ENCODE measurements at regions not wholly inside any gene's neighbourhood (a gene's known extent, or its start where the extent isn't known, plus 50 kb on each side); places are given as distances from the start of the nearest gene placed in this dataset.

GRCh38 chr17:77444984-77445759, 304.4 kb downstream of the SEC14L1 start (continued):
- TF ChIP-seq EZH2 (IDR thresholded peaks at IDR 0.05; ENCODE audit: borderline replicate concordance, low read depth, low read length) = no peak
- no peak for TF ChIP-seq HMG20B (CRISPR knock-in tag; IDR thresholded peaks at IDR 0.05)
- no peak for TF ChIP-seq SIX5 (IDR thresholded peaks at IDR 0.05; ENCODE audit: borderline replicate concordance in 1 of 2, insufficient read depth in 1 of 2, low read depth in 1 of 2, low read length in 2 of 2)
- TF ChIP-seq ZNF408 (CRISPR knock-in tag; IDR thresholded peaks at IDR 0.05; ENCODE audit: low read depth) = no peak
- no peak for TF ChIP-seq PTRF (tag; IDR thresholded peaks at IDR 0.05)
- peak; percentile 36; the same call in 1 of the 2 replicates for TF ChIP-seq POLR2G (IDR thresholded peaks at IDR 0.05; ENCODE audit: low read depth, low read length)
- TF ChIP-seq BCOR (IDR thresholded peaks at IDR 0.05) = no peak
- no peak for TF ChIP-seq CEBPB (tag; IDR thresholded peaks at IDR 0.05)
- 0 out of 4 replicates have a peak, but pooled peaks of 1 of the 2 experiments have one; percentile 38 for TF ChIP-seq TEAD1 (CRISPR knock-in tag; IDR thresholded peaks at IDR 0.05)
- TF ChIP-seq, protein P1, sequence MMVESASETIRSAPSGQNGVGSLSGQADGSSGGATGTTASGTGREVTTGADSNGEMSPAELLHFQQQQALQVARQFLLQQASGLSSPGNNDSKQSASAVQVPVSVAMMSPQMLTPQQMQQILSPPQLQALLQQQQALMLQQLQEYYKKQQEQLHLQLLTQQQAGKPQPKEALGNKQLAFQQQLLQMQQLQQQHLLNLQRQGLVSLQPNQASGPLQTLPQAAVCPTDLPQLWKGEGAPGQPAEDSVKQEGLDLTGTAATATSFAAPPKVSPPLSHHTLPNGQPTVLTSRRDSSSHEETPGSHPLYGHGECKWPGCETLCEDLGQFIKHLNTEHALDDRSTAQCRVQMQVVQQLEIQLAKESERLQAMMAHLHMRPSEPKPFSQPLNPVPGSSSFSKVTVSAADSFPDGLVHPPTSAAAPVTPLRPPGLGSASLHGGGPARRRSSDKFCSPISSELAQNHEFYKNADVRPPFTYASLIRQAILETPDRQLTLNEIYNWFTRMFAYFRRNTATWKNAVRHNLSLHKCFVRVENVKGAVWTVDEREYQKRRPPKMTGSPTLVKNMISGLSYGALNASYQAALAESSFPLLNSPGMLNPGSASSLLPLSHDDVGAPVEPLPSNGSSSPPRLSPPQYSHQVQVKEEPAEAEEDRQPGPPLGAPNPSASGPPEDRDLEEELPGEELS (CRISPR knock-in tag; IDR thresholded peaks at IDR 0.05; ENCODE audit: borderline replicate concordance) = no peak
- no peak for TF ChIP-seq ZNF184 (CRISPR knock-in tag; IDR thresholded peaks at IDR 0.05)
- 0 out of 2 replicates have a peak, but pooled peaks have one; percentile 21 for TF ChIP-seq HBP1 (CRISPR knock-in tag; IDR thresholded peaks at IDR 0.05)
- no peak for TF ChIP-seq CBX2 (IDR thresholded peaks at IDR 0.05; ENCODE audit: insufficient read depth, low read length, poor library complexity, severe bottlenecking)
- TF ChIP-seq VEZF1 (CRISPR knock-in tag; IDR thresholded peaks at IDR 0.05) = no peak
- TF ChIP-seq, protein P2, sequence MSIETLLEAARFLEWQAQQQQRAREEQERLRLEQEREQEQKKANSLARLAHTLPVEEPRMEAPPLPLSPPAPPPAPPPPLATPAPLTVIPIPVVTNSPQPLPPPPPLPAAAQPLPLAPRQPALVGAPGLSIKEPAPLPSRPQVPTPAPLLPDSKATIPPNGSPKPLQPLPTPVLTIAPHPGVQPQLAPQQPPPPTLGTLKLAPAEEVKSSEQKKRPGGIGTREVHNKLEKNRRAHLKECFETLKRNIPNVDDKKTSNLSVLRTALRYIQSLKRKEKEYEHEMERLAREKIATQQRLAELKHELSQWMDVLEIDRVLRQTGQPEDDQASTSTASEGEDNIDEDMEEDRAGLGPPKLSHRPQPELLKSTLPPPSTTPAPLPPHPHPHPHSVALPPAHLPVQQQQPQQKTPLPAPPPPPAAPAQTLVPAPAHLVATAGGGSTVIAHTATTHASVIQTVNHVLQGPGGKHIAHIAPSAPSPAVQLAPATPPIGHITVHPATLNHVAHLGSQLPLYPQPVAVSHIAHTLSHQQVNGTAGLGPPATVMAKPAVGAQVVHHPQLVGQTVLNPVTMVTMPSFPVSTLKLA (conservative IDR thresholded peaks at IDR 0.05) = peak; percentile 50 to 73
- TF ChIP-seq FOXJ2 (tag; IDR thresholded peaks at IDR 0.05) = no peak
- no peak for TF ChIP-seq GMEB1 (CRISPR knock-in tag; IDR thresholded peaks at IDR 0.05)
- TF ChIP-seq ZNF75A (CRISPR knock-in tag; IDR thresholded peaks at IDR 0.05) = no peak
